GM12873 (cell line): ENCODE measurements at regions not wholly inside any gene's neighbourhood (a gene's known extent, or its start where the extent isn't known, plus 50 kb on each side); places are given as distances from the start of the nearest gene placed in this dataset.

Experiments
- TF ChIP-seq, protein P1 (sequence below): IDR thresholded peaks from 2 replicates; pipeline ENCODE4 v1.5.1; 2012; ENCODE audit warnings: low read depth, mild to moderate bottlenecking, moderate library complexity, low read length, control low read depth; ENCODE audit not compliant: insufficient read depth; ENCODE audit errors: missing control alignments

DNA sequence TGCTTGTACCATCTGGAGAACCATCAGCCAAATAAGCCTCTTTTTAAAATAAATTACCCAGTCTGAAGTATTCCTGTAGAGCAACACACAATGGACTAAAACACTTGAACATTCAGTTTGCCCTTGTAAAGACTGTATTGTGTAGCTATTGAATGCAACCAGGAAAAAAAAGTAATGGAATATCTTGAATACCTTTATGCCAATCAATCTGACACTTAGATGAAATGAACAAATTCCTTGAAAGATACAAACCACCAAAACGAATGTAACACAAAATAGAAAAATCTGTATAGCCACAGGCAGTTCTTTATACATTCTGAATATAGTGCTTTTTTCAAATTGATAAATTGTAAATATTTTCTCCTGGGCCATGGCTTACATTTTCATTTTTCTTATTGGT, 63.3 kb upstream of the KCNJ16 start:
- TF ChIP-seq, protein P1, sequence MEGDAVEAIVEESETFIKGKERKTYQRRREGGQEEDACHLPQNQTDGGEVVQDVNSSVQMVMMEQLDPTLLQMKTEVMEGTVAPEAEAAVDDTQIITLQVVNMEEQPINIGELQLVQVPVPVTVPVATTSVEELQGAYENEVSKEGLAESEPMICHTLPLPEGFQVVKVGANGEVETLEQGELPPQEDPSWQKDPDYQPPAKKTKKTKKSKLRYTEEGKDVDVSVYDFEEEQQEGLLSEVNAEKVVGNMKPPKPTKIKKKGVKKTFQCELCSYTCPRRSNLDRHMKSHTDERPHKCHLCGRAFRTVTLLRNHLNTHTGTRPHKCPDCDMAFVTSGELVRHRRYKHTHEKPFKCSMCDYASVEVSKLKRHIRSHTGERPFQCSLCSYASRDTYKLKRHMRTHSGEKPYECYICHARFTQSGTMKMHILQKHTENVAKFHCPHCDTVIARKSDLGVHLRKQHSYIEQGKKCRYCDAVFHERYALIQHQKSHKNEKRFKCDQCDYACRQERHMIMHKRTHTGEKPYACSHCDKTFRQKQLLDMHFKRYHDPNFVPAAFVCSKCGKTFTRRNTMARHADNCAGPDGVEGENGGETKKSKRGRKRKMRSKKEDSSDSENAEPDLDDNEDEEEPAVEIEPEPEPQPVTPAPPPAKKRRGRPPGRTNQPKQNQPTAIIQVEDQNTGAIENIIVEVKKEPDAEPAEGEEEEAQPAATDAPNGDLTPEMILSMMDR = no peak

- TF ChIP-seq, protein P1 = no peak
These were observed 61.1 kb upstream of the KCNJ16 start for GRCh38 chr17:70013911-70014310.

DNA sequence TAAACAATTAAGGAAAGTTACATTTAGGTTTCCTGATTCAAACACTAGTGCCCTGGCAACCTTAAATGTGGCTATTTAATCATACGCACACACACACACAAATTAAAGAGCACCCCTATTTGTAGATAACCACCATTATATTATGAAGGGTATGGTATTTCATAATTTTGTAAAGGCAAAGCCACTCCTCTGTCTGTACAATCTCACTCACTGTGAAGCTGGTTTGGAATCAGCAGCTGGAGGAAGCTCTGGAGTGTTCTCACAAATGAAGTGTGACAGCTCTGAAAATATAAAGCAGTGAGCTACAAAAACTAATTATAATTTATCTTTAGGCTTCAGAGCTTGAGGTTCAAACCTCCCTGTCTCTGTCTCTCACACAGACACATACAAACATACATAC, 57.9 kb upstream of the KCNJ16 start:
- TF ChIP-seq, protein P1 = no peak

DNA sequence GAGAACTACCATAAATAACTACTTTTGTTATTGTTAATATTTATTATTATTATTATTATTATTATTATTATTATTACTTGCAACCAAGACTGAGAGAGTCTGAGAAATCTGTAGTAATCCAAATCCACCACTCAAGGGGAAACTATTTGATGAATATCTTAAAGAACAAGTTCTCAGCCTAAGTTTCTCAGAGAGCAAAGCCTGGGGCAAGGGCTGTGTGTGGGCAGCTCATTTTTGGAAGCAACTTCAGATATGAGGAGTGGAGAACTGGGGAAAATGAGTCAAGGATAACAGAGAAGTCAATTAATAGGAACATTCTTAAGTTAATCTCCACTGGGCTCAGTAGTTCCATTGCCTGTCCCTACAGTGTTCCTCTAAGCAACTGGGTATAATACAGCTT, 57.1 kb upstream of the KCNJ16 start:
- TF ChIP-seq, protein P1 = no peak

DNA sequence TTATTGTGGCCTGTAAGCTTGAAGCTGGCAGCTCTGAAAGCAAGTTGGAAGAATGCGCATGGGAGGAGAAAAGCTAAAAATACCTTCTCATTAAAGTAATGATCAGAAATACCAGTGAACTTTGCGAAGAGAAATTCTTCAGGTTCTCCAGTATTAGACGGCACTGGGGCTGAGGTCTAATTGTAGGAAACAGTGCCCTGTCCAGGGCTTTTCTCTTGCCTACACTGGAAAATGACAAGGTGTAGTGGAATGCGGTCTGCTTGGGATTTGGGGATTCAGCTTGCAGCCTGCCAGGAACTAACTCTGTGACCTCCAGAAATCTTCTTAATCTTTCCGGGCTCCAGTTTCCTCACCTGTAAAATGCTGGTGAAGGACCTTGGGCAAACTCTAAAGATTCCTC, 53.3 kb upstream of the KCNJ16 start:
- TF ChIP-seq, protein P1 = no peak

DNA sequence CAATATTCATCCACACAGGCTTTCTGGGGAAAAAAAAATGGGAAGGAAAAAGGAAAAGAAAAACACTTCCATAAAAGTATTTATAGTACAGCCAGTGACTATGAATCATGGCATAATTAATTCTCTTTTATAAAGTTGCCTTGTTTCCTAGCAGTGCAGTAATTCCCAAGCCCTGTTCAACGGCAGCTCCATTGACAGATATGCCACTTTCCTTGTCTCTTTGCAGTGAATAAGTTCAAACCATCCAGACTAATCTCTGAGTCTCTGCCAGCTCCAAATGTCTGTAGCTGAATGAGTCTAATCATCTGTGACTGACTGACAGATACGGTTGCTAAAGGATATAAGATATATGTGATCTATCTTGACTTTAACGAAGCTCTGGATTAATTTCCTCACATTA, 52.9 kb upstream of the KCNJ16 start:
- TF ChIP-seq, protein P1 = no peak

- TF ChIP-seq, protein P1 = no peak
These were observed 50.8 kb upstream of the KCNJ16 start for GRCh38 chr17:70024253-70024652.
